ENCODE measurements at regions not wholly inside any gene's neighbourhood (a gene's known extent, or its start where the extent isn't known, plus 50 kb on each side); places are given as distances from the start of the nearest gene placed in this dataset.

GRCh38 chr14:71722885-71723284, 209.3 kb upstream of the RGS6 start:
- DNase-seq, result no peak

DNA sequence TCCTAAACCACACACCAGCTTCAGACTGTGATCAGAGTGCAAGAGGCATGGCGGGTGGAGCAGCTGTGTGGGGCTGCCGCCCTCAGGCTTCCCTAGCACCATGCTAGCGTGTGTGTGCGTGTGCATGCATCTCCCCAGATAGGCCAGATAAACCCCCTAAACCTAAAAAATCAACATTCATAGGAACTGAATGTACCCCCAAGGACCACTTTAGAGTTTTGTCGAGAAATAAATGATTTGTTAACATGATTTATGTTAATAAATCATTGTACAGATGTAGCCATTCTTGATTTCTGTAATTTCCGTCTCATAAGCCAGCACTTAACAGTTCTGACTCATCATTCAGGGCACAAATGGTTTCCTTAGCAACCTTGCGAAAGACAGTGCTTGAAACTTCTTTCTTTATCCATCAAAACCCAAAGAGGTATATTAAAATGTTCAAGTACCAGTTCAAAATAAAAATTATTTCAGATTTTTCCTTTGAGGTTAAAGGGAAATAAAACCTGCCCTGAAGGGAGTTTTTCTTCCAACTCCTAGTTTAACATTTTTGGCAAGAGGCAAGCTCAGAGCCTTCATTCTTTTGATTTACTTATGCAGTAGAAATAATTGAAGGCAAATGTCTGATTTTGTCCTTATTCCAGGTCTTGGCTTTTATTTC, 206.2 kb upstream of the RGS6 start:
- DNase-seq, result peak; percentile 63

- peak; percentile 58 for DNase-seq
These were observed 205.6 kb upstream of the RGS6 start for GRCh38 chr14:71726580-71727021.

- DNase-seq, result no peak
These were observed 203.8 kb upstream of the RGS6 start for GRCh38 chr14:71728386-71728785.

- DNase-seq, result no peak
These were observed 202.6 kb upstream of the RGS6 start for GRCh38 chr14:71729596-71729995.

- DNase-seq, result no peak
These were observed 201.8 kb upstream of the RGS6 start for GRCh38 chr14:71730471-71730870.

- DNase-seq, result no peak
These were observed 201.1 kb upstream of the RGS6 start for GRCh38 chr14:71731096-71731495.

GRCh38 chr14:71733210-71733883, 198.9 kb upstream of the RGS6 start:
- DNase-seq, result no peak

DNA sequence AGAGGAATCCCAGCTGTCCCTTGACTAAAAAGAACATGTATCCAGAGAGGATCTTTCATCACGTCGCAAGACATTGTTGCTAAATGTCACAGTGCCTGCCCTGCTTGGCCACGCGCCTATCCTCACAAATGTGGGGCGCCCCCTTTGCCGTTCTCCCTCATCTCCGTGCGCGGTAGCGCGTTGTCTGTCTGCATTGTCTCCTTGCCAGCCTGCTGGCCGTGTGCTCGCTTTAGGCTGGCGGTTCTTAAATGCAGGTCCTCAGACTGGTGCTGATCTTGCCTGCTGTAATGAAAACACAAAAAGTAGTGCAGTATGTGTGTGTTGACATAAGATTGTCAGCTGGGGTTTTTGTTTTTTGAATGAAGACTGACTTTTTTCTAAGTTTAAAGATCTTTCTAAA, 198.2 kb upstream of the RGS6 start:
- DNase-seq, result no peak

DNA sequence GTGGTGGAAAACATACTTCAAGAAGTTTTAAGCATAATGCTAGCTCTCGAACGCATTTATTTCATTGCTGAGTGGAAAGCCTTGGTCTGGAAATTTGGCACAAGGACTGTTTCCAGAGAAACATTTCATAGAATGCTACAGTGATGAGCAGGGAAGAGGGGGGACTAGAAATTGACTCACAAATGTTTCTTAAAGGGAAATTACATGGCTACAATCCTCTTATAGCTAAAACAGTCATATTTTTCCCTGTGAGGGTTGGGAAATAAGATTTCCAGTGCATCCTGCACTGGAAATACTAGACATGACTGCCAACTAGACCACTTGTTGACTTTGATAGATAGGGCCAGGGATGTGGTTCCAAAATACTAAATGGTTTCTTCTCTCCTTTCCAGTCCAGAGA, 197.3 kb upstream of the RGS6 start:
- no peak for DNase-seq

DNA sequence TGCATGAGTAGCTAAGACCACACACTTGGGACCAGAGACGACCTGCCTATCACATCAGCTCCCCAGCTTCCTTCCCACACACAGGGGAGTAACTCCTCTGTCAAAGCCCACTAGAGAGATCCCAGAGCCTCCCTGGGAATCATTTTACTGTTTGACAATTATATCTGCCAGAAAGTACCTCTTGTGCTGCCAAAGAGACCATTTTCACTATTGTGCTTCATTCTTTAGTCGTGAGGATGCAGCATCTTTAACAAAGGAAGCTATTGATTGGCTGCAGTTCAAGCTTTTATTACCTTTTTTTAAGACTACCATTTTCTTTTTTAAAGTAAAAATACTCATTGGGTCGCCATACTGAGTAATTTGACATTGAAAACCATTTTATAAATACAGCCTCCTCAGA, 194.5 kb upstream of the RGS6 start:
- no peak for DNase-seq

GRCh38 chr14:71739273-71739990, 192.8 kb upstream of the RGS6 start:
- no peak for DNase-seq

DNA sequence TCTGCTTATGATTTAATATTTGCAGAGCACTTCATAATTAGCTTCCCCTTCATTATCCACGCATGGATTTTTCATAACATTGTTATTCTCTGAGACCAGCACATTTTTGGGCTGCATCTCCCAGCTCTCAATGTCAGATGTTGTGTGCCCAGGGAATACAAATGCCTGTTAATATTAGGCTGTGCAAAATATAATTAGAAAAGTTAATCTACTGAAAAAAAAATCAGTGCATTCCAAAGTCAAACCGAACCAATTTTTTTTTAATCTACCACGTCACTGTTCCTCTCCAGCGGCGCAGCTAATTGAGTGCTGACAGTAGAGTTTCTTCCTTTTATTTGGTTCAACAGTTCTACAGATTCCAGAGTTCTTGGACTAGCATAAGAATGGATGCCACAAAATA, 191.0 kb upstream of the RGS6 start:
- DNase-seq, result no peak

DNA sequence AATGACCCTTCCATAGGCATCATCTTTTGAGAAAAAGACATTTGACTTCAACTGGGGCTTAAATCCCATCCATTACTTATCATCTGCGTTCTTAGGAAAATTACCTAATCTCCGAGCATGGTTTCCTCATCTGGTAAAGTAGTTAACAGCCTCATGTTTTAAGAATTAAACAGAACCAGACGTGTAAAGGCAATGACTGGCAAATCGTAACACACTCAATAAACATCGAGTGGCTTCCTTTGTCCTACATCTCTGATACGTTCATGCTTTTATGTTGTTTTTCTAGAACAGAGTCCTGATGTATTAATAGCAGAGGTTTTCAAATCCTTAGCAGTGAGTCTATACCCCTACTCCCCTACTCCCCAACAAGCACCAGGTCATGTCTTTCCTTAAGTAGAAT, 189.7 kb upstream of the RGS6 start:
- no peak for DNase-seq

- no peak for DNase-seq
These were observed 187.2 kb upstream of the RGS6 start for GRCh38 chr14:71745072-71745471.

DNA sequence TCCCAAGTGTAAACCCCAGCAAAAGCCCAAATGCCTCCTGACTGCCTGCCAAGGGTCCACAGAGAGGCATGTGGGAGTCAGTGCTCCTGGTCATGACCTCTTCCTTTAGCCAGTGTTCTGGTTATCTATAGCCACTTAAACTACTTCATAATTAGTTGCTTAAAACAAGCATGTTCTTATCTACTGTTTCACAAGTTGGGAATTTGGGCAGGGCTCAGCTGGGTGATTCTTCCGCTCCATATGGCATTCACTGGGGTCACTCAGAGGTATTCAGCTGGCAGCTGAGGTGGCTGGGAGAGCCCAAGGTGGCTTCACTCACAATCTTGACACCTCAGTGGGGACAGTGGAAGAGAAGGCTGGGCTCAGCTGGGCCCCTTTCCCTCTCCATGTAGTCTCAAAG, 184.0 kb upstream of the RGS6 start:
- no peak for DNase-seq

DNA sequence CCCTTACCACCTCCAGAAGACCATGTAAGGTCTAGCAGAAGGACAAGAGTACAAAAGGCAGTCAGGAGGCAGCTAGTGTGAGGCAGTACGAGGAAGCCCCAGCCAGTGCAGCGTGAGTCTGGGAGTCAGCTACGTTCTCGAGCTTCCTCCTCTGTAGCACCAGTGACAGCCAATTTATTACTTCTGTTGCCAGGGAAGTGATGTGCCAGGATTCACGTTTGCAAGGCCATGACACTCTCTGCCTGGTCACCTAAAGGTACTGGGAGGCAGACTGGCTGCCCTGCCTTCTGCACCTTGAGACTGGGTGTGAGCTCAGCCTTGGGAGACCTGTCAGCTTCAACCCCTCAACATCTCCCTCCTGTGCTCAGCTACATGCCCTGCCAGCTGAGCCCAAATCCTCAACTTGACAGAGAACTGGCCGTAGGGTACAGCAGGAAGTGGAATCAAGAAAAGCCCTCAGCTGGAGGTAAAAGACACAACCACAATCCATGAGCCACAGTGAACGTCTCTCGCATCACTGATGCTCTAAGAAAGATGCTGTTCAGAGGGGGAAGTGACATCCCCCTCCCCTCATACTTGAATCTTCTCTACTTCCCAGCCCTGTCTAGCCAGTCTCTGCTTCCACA, 182.5 kb upstream of the RGS6 start:
- DNase-seq, result no peak

- no peak for DNase-seq
These were observed 181.0 kb upstream of the RGS6 start for GRCh38 chr14:71751264-71751663.

- no peak for DNase-seq
These were observed 180.0 kb upstream of the RGS6 start for GRCh38 chr14:71752111-71752738.

- peak; percentile 90 for DNase-seq
These were observed 179.0 kb upstream of the RGS6 start for GRCh38 chr14:71753126-71753830.

DNA sequence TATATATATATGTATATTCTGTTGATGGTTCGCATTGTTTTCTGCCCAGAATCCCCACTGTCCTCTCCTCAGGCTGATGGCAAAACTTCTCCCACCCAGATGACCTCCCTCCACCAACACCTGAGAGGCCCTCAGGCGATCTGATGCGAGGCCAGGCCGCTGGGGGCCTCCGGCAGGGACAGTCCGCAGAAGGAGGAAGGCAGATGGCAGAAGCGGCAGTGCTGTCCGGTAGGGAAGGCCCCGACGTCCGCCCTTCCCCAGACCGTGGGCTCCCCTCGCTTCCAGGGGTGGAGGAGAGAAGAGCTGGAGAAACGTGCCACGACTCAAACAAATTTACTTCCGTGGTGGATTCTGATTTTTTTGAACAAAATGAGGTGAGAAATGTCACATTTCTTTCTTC, 178.3 kb upstream of the RGS6 start:
- DNase-seq, result no peak

DNA sequence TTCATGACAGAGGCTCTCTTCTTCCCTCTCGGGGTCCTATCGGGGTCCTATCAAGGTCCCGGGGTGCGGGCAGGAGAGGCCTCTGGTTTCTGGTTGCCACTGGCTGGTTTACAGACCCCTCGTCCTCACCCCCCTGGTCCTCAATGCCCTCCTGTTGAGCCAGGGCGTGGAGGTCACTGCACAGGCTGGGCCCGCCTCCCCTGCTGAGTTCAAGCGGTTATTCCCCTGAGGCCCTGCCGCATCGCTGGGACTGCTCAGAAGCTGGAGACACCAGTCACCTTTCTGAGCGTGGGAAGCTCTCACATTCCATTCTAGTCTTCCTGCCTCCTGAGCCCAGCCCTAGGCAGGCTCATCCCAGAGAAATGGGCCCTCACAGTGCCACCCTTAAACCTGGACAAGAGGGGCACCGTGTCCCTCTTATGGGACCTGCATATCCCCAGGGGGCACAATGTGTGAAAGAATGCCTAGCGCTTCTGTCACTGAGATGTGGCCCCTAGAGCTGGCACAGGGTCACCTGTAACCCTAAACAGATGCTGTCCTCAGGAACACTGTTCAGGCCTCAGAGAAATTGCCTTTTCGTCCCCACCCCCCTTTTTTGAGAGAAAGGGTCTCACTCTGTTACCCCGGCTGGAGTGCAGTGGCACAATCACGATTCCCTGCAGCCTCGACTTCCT, 177.7 kb upstream of the RGS6 start:
- DNase-seq, result no peak

Data from left hindlimb (tissue), 1 donor.